SU-DHL-6 (cell line): ENCODE measurements at regions not wholly inside any gene's neighbourhood (a gene's known extent, or its start where the extent isn't known, plus 50 kb on each side); places are given as distances from the start of the nearest gene placed in this dataset.

Source experiments
- EZH2phosphoT487 ChIP-seq: fragments of 200-600 bp; sonication (generic), shearing (Covaris generic); conservative IDR thresholded peaks from 2 replicates; pipeline ENCODE4 v1.6.1; 2018; ENCODE audit warnings: mild to moderate bottlenecking, antibody characterized with exemption, low read length, moderate library complexity, mixed read lengths
- TF ChIP-seq, protein P1 (sequence below): fragments of 200-600 bp; sonication (generic); IDR thresholded peaks from one replicate; pipeline ENCODE4 v1.5.1; 2017; ENCODE audit warnings: antibody characterized with exemption, mild to moderate bottlenecking, low read length, moderate library complexity; ENCODE audit not compliant: insufficient read depth, poor library complexity, severe bottlenecking

DNA sequence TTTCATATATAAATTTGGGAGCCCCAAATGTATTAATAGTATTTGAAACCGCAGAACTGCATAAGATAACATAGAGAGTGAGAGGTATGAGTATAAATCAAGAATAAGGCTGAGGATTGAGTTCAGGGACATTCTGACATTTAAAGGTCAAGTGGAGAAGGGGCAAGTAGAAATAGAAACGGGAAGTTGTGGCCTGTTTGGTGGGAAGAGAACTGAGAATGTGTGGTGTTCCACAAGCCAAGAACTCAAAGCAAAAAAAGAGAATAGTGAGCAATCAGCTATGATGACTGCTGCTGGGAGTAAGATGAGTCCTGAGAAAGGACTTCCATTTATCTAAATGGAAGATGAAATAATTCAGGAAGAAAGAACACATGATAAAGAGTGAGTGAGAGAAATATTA, 418.4 kb downstream of the CD109 start:
- TF ChIP-seq, protein P1, sequence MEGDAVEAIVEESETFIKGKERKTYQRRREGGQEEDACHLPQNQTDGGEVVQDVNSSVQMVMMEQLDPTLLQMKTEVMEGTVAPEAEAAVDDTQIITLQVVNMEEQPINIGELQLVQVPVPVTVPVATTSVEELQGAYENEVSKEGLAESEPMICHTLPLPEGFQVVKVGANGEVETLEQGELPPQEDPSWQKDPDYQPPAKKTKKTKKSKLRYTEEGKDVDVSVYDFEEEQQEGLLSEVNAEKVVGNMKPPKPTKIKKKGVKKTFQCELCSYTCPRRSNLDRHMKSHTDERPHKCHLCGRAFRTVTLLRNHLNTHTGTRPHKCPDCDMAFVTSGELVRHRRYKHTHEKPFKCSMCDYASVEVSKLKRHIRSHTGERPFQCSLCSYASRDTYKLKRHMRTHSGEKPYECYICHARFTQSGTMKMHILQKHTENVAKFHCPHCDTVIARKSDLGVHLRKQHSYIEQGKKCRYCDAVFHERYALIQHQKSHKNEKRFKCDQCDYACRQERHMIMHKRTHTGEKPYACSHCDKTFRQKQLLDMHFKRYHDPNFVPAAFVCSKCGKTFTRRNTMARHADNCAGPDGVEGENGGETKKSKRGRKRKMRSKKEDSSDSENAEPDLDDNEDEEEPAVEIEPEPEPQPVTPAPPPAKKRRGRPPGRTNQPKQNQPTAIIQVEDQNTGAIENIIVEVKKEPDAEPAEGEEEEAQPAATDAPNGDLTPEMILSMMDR = no peak
- TF ChIP-seq EZH2phosphoT487 = no peak
